Upper lobe of left lung (tissue), 4 donors: ENCODE measurements at regions not wholly inside any gene's neighbourhood (a gene's known extent, or its start where the extent isn't known, plus 50 kb on each side); places are given as distances from the start of the nearest gene placed in this dataset.

Experiments
- EP300 ChIP-seq, 4 donors: sonication (generic); formaldehyde crosslinking; IDR thresholded peaks; one replicate each; pipeline ENCODE4 v1.5.1; 2017; ENCODE audit warnings: antibody characterized with exemption in 4 of 4, control low read depth in 2 of 4
- POLR2A ChIP-seq, 4 donors: fragments of 450-650 bp; IDR thresholded peaks; one replicate each; pipeline ENCODE4 v1.5.1; 2016 to 2017; ENCODE audit warnings: antibody characterized with exemption in 4 of 4, mild to moderate bottlenecking in 2 of 4
- POLR2AphosphoS5 ChIP-seq, 2 donors: sonication (generic); formaldehyde crosslinking; IDR thresholded peaks; one replicate each; pipeline ENCODE4 v1.5.1; 2017; ENCODE audit warnings: antibody characterized with exemption in 2 of 2
- TF ChIP-seq, protein P1 (sequence below), 6 experiments: fragments of 450-650 bp in 4 of 6; fragments of 200-600 bp in 2 of 6; sonication (generic) in 2 of 6; IDR thresholded peaks; one replicate each; pipeline ENCODE4 v1.5.1; 2016 to 2019; ENCODE audit warnings: antibody characterized with exemption in 6 of 6

GRCh38 chr20:51208162-51208561 lies 185.3 kb upstream of the KCNG1 start:
- TF ChIP-seq, protein P1, sequence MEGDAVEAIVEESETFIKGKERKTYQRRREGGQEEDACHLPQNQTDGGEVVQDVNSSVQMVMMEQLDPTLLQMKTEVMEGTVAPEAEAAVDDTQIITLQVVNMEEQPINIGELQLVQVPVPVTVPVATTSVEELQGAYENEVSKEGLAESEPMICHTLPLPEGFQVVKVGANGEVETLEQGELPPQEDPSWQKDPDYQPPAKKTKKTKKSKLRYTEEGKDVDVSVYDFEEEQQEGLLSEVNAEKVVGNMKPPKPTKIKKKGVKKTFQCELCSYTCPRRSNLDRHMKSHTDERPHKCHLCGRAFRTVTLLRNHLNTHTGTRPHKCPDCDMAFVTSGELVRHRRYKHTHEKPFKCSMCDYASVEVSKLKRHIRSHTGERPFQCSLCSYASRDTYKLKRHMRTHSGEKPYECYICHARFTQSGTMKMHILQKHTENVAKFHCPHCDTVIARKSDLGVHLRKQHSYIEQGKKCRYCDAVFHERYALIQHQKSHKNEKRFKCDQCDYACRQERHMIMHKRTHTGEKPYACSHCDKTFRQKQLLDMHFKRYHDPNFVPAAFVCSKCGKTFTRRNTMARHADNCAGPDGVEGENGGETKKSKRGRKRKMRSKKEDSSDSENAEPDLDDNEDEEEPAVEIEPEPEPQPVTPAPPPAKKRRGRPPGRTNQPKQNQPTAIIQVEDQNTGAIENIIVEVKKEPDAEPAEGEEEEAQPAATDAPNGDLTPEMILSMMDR (IDR thresholded peaks at IDR 0.05): no peak
- TF ChIP-seq POLR2A (IDR thresholded peaks at IDR 0.05) (no peak), EP300 (IDR thresholded peaks at IDR 0.05) (no peak), POLR2AphosphoS5 (IDR thresholded peaks at IDR 0.05) (no peak)
